ENCODE measurements at regions not wholly inside any gene's neighbourhood (a gene's known extent, or its start where the extent isn't known, plus 50 kb on each side); places are given as distances from the start of the nearest gene placed in this dataset.

- no TSS peak for BruUV-seq (replicated peaks)
- H3K9me3 ChIP-seq (replicated peaks; ENCODE audit: control insufficient read depth, insufficient read depth, low read length), result no peaks in the 10 kb centered on the region
- no peaks in the 10 kb centered on the region for H4K20me1 ChIP-seq (ENCODE audit: control insufficient read depth, insufficient read depth)
- CTCF ChIA-PET, result interaction anchor here (0.5 kb wide), 1 partner anchor 352 kb away, joined by 3 read pairs; no protein-coding TSS in a partner anchor
- in situ Hi-C loops (cut with MboI), result no loop called here
- no peaks in the 10 kb centered on the region for H3K27me3 ChIP-seq (replicated peaks in 1 of 2; ENCODE audit: control insufficient read depth in 2 of 2, insufficient read depth in 2 of 2, low read length in 1 of 2)
- intact Hi-C loops (cut with micrococcal nuclease; ENCODE audit: unreplicated experiment), result no loop called here
- no peaks in the 10 kb centered on the region for H3K79me2 ChIP-seq (ENCODE audit: control insufficient read depth, insufficient read depth, low read length)
- H3K4me1 ChIP-seq (ENCODE audit: control insufficient read depth, insufficient read depth, low read length), result no peaks in the 10 kb centered on the region
- H3K36me3 ChIP-seq (ENCODE audit: control insufficient read depth in 2 of 2, insufficient read depth in 2 of 2, low read length in 1 of 2), result no peaks in the 10 kb centered on the region
- H3K4me2 ChIP-seq (ENCODE audit: control insufficient read depth, insufficient read depth), result no peak overlapping the region
- H2AFZ ChIP-seq (ENCODE audit: control insufficient read depth, low read depth, low read length), result no peak overlapping the region
- no peak for TF ChIP-seq NR2C1 (IDR thresholded peaks at IDR 0.05)
- no peak for TF ChIP-seq RELB (IDR thresholded peaks at IDR 0.05; ENCODE audit: low read depth)
- no peak for TF ChIP-seq NFYA (IDR thresholded peaks at IDR 0.05; ENCODE audit: borderline replicate concordance, low read depth, low read length)
- TF ChIP-seq NR2F1 (conservative IDR thresholded peaks at IDR 0.05), result no peak
- TF ChIP-seq BCL11A (IDR thresholded peaks at IDR 0.05; ENCODE audit: low read depth, low read length), result no peak
- TF ChIP-seq TAF1 (IDR thresholded peaks at IDR 0.05; ENCODE audit: borderline replicate concordance, low read depth, low read length), result no peak
- TF ChIP-seq, protein P1, sequence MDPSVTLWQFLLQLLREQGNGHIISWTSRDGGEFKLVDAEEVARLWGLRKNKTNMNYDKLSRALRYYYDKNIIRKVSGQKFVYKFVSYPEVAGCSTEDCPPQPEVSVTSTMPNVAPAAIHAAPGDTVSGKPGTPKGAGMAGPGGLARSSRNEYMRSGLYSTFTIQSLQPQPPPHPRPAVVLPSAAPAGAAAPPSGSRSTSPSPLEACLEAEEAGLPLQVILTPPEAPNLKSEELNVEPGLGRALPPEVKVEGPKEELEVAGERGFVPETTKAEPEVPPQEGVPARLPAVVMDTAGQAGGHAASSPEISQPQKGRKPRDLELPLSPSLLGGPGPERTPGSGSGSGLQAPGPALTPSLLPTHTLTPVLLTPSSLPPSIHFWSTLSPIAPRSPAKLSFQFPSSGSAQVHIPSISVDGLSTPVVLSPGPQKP (IDR thresholded peaks at IDR 0.05; ENCODE audit: low read depth, low read length), result no peak
- TF ChIP-seq ZZZ3 (IDR thresholded peaks at IDR 0.05; ENCODE audit: control insufficient read depth, insufficient read length, low read depth), result no peak
- TF ChIP-seq SUPT20H (IDR thresholded peaks at IDR 0.05; ENCODE audit: borderline replicate concordance, control insufficient read depth, low read depth, low read length), result no peak
- no peak for TF ChIP-seq RB1 (IDR thresholded peaks at IDR 0.05; ENCODE audit: borderline replicate concordance)
- no peak for TF ChIP-seq NBN (IDR thresholded peaks at IDR 0.05)
- SMC1A ChIA-PET (ENCODE audit: uncharacterized antibody, unreplicated experiment), result interaction anchor here (0.9 to 1.4 kb wide), 2 partner anchors 20 to 792 kb away, joined by 3 to 5 read pairs; no protein-coding TSS in a partner anchor
- FAIRE-seq, result no peak
- no peak overlapping the region for H3K27ac ChIP-seq (ENCODE audit: control insufficient read depth, insufficient read depth)
- WGBS (ENCODE audit: insufficient coverage, insufficient replicate concordance, low lambda C conversion rate, missing lambda C conversion rate), result 0% methylated on average over 1 of the region's 1 CpG
- H3K9ac ChIP-seq (ENCODE audit: control insufficient read depth, insufficient read depth, low read length), result no peak overlapping the region
- H3K4me3 ChIP-seq, result no peak overlapping the region
- RAD21 ChIA-PET (ENCODE audit: unreplicated experiment), result no interaction called here
- no peak for DNase-seq (ENCODE audit: low read depth, low spot score)
- ATAC-seq, result no peak
- POLR2A ChIA-PET, result no interaction called here
Measured at GRCh38 chr4:111572470-111572869, 572.8 kb upstream of the FAM241A start.
